ENCODE measurements at regions not wholly inside any gene's neighbourhood (a gene's known extent, or its start where the extent isn't known, plus 50 kb on each side); places are given as distances from the start of the nearest gene placed in this dataset.

DNA sequence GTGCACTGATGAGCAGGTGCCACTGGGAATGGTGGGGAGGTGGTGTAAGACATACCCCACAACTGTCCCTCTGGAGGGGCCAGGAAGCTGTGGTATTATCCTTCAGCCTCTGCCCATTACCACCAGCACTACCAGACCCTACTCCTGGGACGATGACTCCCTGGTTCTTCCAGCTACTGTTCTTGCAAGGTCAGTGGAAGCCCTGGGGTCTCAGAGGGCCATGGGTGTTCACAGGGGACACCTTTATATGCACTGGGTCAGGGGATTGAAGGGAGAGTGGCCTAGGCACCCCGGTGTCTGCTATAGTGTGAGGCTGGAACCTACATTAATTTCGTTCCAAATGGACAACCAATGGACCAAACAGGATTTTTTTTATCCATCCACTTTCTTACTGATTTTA lies 94.7 kb upstream of the SLC22A11 start:
- TF ChIP-seq, protein P1, sequence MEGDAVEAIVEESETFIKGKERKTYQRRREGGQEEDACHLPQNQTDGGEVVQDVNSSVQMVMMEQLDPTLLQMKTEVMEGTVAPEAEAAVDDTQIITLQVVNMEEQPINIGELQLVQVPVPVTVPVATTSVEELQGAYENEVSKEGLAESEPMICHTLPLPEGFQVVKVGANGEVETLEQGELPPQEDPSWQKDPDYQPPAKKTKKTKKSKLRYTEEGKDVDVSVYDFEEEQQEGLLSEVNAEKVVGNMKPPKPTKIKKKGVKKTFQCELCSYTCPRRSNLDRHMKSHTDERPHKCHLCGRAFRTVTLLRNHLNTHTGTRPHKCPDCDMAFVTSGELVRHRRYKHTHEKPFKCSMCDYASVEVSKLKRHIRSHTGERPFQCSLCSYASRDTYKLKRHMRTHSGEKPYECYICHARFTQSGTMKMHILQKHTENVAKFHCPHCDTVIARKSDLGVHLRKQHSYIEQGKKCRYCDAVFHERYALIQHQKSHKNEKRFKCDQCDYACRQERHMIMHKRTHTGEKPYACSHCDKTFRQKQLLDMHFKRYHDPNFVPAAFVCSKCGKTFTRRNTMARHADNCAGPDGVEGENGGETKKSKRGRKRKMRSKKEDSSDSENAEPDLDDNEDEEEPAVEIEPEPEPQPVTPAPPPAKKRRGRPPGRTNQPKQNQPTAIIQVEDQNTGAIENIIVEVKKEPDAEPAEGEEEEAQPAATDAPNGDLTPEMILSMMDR (conservative IDR thresholded peaks at IDR 0.05; ENCODE audit: low read depth, low read length), result no peak
- TF ChIP-seq POLR2A (IDR thresholded peaks at IDR 0.05; ENCODE audit: low read depth, low read length) (no peak), RAD21 (IDR thresholded peaks at IDR 0.05; ENCODE audit: low read length) (no peak), RCOR1 (IDR thresholded peaks at IDR 0.05; ENCODE audit: insufficient replicate concordance, low read length) (no peak), CEBPB (IDR thresholded peaks at IDR 0.05; ENCODE audit: low read depth, low read length) (no peak), MXI1 (IDR thresholded peaks at IDR 0.05; ENCODE audit: borderline replicate concordance, low read depth, low read length) (no peak), MAZ (IDR thresholded peaks at IDR 0.05; ENCODE audit: borderline replicate concordance, low read depth, low read length) (no peak)
- TF ChIP-seq, protein P2, sequence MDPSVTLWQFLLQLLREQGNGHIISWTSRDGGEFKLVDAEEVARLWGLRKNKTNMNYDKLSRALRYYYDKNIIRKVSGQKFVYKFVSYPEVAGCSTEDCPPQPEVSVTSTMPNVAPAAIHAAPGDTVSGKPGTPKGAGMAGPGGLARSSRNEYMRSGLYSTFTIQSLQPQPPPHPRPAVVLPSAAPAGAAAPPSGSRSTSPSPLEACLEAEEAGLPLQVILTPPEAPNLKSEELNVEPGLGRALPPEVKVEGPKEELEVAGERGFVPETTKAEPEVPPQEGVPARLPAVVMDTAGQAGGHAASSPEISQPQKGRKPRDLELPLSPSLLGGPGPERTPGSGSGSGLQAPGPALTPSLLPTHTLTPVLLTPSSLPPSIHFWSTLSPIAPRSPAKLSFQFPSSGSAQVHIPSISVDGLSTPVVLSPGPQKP (IDR thresholded peaks at IDR 0.05; ENCODE audit: borderline replicate concordance, low read depth, low read length), result no peak
